Hypothalamus (tissue), 51 donors: ENCODE measurements at regions not wholly inside any gene's neighbourhood (a gene's known extent, or its start where the extent isn't known, plus 50 kb on each side); places are given as distances from the start of the nearest gene placed in this dataset.

Experiments used
- DNase-seq, 51 donors: peaks; one replicate each; lab custom pipeline; 2025; lab: John Stamatoyannopoulos, UW

GRCh38 chr15:39131609-39132008 lies 449.3 kb upstream of the THBS1 start:
- DNase-seq: no peak

- no peak for DNase-seq
Measured at GRCh38 chr15:39132070-39132469, 448.8 kb upstream of the THBS1 start.

GRCh38 chr15:39132954-39133600 lies 447.8 kb upstream of the THBS1 start:
- DNase-seq: no peak

GRCh38 chr15:39134282-39134681 lies 446.6 kb upstream of the THBS1 start:
- DNase-seq: no peak

GRCh38 chr15:39135989-39136388 lies 444.9 kb upstream of the THBS1 start:
- DNase-seq: no peak

- DNase-seq: no peak
Measured at GRCh38 chr15:39139431-39140059, 441.3 kb upstream of the THBS1 start.

- no peak for DNase-seq
Measured at GRCh38 chr15:39140060-39140604, 440.7 kb upstream of the THBS1 start.

- DNase-seq: no peak
Measured at GRCh38 chr15:39142500-39142899, 438.4 kb upstream of the THBS1 start.

GRCh38 chr15:39143479-39143878 lies 437.4 kb upstream of the THBS1 start:
- DNase-seq: no peak

- DNase-seq: no peak
Measured at GRCh38 chr15:39144051-39144450, 436.8 kb upstream of the THBS1 start.

GRCh38 chr15:39144613-39145499 lies 436.0 kb upstream of the THBS1 start:
- DNase-seq: no peak

GRCh38 chr15:39145854-39146625 lies 434.8 kb upstream of the THBS1 start:
- no peak for DNase-seq

GRCh38 chr15:39149636-39150150 lies 431.2 kb upstream of the THBS1 start:
- no peak for DNase-seq

GRCh38 chr15:39151545-39151944 lies 429.3 kb upstream of the THBS1 start:
- DNase-seq: no peak

GRCh38 chr15:39153058-39153714 lies 427.7 kb upstream of the THBS1 start:
- no peak for DNase-seq

GRCh38 chr15:39153716-39154115 lies 427.2 kb upstream of the THBS1 start:
- no peak for DNase-seq

- DNase-seq: no peak
Measured at GRCh38 chr15:39154227-39154638, 426.6 kb upstream of the THBS1 start.

- DNase-seq: no peak
Measured at GRCh38 chr15:39154776-39155175, 426.1 kb upstream of the THBS1 start.

- DNase-seq: no peak
Measured at GRCh38 chr15:39156166-39156565, 424.7 kb upstream of the THBS1 start.
